ENCODE measurements at regions not wholly inside any gene's neighbourhood (a gene's known extent, or its start where the extent isn't known, plus 50 kb on each side); places are given as distances from the start of the nearest gene placed in this dataset.

GRCh38 chr10:130575756-130576285 is 439.6 kb downstream of the GLRX3 start:
- no peak for ATAC-seq
- H3K27ac ChIP-seq: no peak overlapping the region
- no peak for DNase-seq
- 62% methylated on average over 5 of the region's 7 CpGs for WGBS (ENCODE audit: insufficient coverage, low coverage, low lambda C conversion rate, missing lambda C conversion rate)
- H3K27me3 ChIP-seq: no peaks in the 10 kb centered on the region
- no peaks in the 10 kb centered on the region for H3K9me3 ChIP-seq
- no peaks in the 10 kb centered on the region for H3K36me3 ChIP-seq
- H3K4me1 ChIP-seq: no peaks in the 10 kb centered on the region
- intact Hi-C loops (cut with DNase I): no loop called here
- TF ChIP-seq CTCF (IDR thresholded peaks at IDR 0.05): no peak
- no peak for TF ChIP-seq POLR2A (IDR thresholded peaks at IDR 0.05)
- no peak overlapping the region for H3K4me3 ChIP-seq

GRCh38 chr10:130576427-130576826 is 440.2 kb downstream of the GLRX3 start:
- Histone ChIP-seq H3K27me3 (no peaks in the 10 kb centered on the region), H3K27ac (no peak overlapping the region), H3K36me3 (no peaks in the 10 kb centered on the region), H3K4me3 (no peak overlapping the region), H3K4me1 (no peaks in the 10 kb centered on the region), H3K9me3 (no peaks in the 10 kb centered on the region)
- intact Hi-C loops (cut with DNase I): no loop called here
- WGBS (ENCODE audit: insufficient coverage, low coverage, low lambda C conversion rate, missing lambda C conversion rate): 64% methylated on average over 8 of the region's 8 CpGs
- TF ChIP-seq CTCF (IDR thresholded peaks at IDR 0.05) (no peak), POLR2A (IDR thresholded peaks at IDR 0.05) (no peak)
- ATAC-seq (no peak), DNase-seq (no peak)

- ATAC-seq (no peak), DNase-seq (no peak)
- Histone ChIP-seq H3K9me3 (no peaks in the 10 kb centered on the region), H3K4me3 (no peak overlapping the region), H3K36me3 (no peaks in the 10 kb centered on the region), H3K27me3 (no peaks in the 10 kb centered on the region), H3K4me1 (no peaks in the 10 kb centered on the region), H3K27ac (no peak overlapping the region)
- intact Hi-C loops (cut with DNase I): no loop called here
- 61% methylated on average over 5 of the region's 8 CpGs for WGBS (ENCODE audit: insufficient coverage, low coverage, low lambda C conversion rate, missing lambda C conversion rate)
- TF ChIP-seq POLR2A (IDR thresholded peaks at IDR 0.05): no peak
- no peak for TF ChIP-seq CTCF (IDR thresholded peaks at IDR 0.05)
Measured at GRCh38 chr10:130577039-130577438, 440.8 kb downstream of the GLRX3 start.

GRCh38 chr10:130578532-130579289 is 442.5 kb downstream of the GLRX3 start:
- TF ChIP-seq CTCF (IDR thresholded peaks at IDR 0.05) (no peak), POLR2A (IDR thresholded peaks at IDR 0.05) (no peak)
- DNase-seq (no peak), ATAC-seq (no peak)
- H3K4me1 ChIP-seq: no peaks in the 10 kb centered on the region
- WGBS (ENCODE audit: insufficient coverage, low coverage, low lambda C conversion rate, missing lambda C conversion rate): 68% methylated on average over 8 of the region's 11 CpGs
- no peaks in the 10 kb centered on the region for H3K36me3 ChIP-seq
- no peak overlapping the region for H3K27ac ChIP-seq
- intact Hi-C loops (cut with DNase I): no loop called here
- no peaks in the 10 kb centered on the region for H3K27me3 ChIP-seq
- H3K9me3 ChIP-seq: no peaks in the 10 kb centered on the region
- no peak overlapping the region for H3K4me3 ChIP-seq

Measured in right lobe of liver (tissue), 6 donors.